Endothelial cell of umbilical vein (primary cell): ENCODE measurements at regions not wholly inside any gene's neighbourhood (a gene's known extent, or its start where the extent isn't known, plus 50 kb on each side); places are given as distances from the start of the nearest gene placed in this dataset.

Experiments
- BruUV-seq: library from RNA; stranded (reverse); fragments of 400-500 nt; replicated peaks from 2 replicates; lab custom pipeline; 2021; lab: Mats Ljungman, UMichigan
- CTCF ChIA-PET: fragments of 300-600, 350-600 bp; sonication (Branson Sonifier 250); formaldehyde crosslinking; loops from one replicate; lab custom pipeline; 2021; ENCODE audit warnings: antibody characterized with exemption, inconsistent platforms; lab: Charles Lee
- POLR2A ChIA-PET: fragments of 300-600, 350-600 bp; sonication (Branson Sonifier 250); formaldehyde crosslinking; loops from one replicate; lab custom pipeline; 2021; ENCODE audit warnings: antibody characterized with exemption, inconsistent platforms; lab: Charles Lee
- DNase-seq: peaks from one replicate; pipeline ENCODE4 v3.0.0-alpha.2; 2011; ENCODE audit warnings: low read depth, low spot score
- FAIRE-seq: peaks from 2 replicates; lab custom pipeline; 2011; peaks lifted over from hg19 to GRCh38; lab: Jason Lieb, UNC
- H2AFZ ChIP-seq: 2 replicates; pipeline ENCODE4 v1.6.0; 2012; ENCODE audit warnings: low read depth, low read length, control low read depth, inconsistent platforms
- H3K27ac ChIP-seq: 2 replicates; pipeline ENCODE4 v1.5.1; 2011; ENCODE audit warnings: low read depth, mild to moderate bottlenecking, control low read depth, low read length, moderate library complexity; ENCODE audit not compliant: insufficient read depth
- H3K27me3 ChIP-seq, 2 experiments: 2 replicates each; pipeline versions ENCODE4 v1.6.0 to v1.6.1; 2011; ENCODE audit warnings: low read length in 2 of 2, mixed read lengths in 1 of 2; ENCODE audit not compliant: control insufficient read depth in 2 of 2, insufficient read depth in 2 of 2
- H3K36me3 ChIP-seq, 2 experiments: 2 replicates in 1 of 2; 3 replicates in 1 of 2; pipeline ENCODE4 v1.5.1; 2011; ENCODE audit warnings: low read length in 2 of 2, mild to moderate bottlenecking in 1 of 2, moderate library complexity in 1 of 2; ENCODE audit not compliant: control insufficient read depth in 2 of 2, insufficient read depth in 2 of 2; ENCODE audit errors: extremely low read depth in 1 of 2
- H3K4me1 ChIP-seq: 3 replicates; pipeline ENCODE4 v1.5.1; 2011; ENCODE audit warnings: mild to moderate bottlenecking, low read length; ENCODE audit not compliant: control insufficient read depth, insufficient read depth; ENCODE audit errors: extremely low read depth
- H3K4me2 ChIP-seq: 2 replicates; pipeline ENCODE4 v1.6.1; 2011; ENCODE audit warnings: low read length, control low read depth, mixed read lengths; ENCODE audit not compliant: insufficient read depth
- H3K4me3 ChIP-seq, 3 experiments: fragments of 200-600 bp in 1 of 3; sonication (generic), shearing (Covaris generic) in 1 of 3; replicated peaks in 1 of 3; 2 replicates each; pipeline ENCODE4 v1.5.1; 2011 to 2016; ENCODE audit warnings: control low read depth in 3 of 3, low read length in 3 of 3, mild to moderate bottlenecking in 2 of 3, inconsistent platforms in 1 of 3, low read depth in 1 of 3, moderate library complexity in 1 of 3; ENCODE audit not compliant: insufficient read depth in 1 of 3
- H3K79me2 ChIP-seq: 2 replicates; pipeline ENCODE4 v1.6.0; 2012; ENCODE audit warnings: low read length, inconsistent platforms; ENCODE audit not compliant: control insufficient read depth, insufficient read depth
- H3K9ac ChIP-seq: replicated peaks from 2 replicates; pipeline ENCODE3; 2011; ENCODE audit warnings: low read length, control low read depth; ENCODE audit not compliant: insufficient read depth; ENCODE audit errors: extremely low read depth
- H3K9me1 ChIP-seq: replicated peaks from 3 replicates; pipeline ENCODE4 v1.6.0; 2011; ENCODE audit warnings: mild to moderate bottlenecking, low read length; ENCODE audit not compliant: control insufficient read depth, insufficient read depth; ENCODE audit errors: extremely low read depth
- H3K9me3 ChIP-seq: replicated peaks from 2 replicates; pipeline ENCODE4 v1.5.1; 2012; ENCODE audit warnings: low read length, inconsistent platforms; ENCODE audit not compliant: control insufficient read depth, insufficient read depth
- H4K20me1 ChIP-seq: replicated peaks from 2 replicates; pipeline ENCODE3; 2011; ENCODE audit warnings: mild to moderate bottlenecking, low read length; ENCODE audit not compliant: control insufficient read depth, insufficient read depth; ENCODE audit errors: extremely low read depth
- GATA2 ChIP-seq: IDR thresholded peaks from 2 replicates; pipeline ENCODE4 v1.7.0; 2011; ENCODE audit warnings: low read depth, mild to moderate bottlenecking, moderate library complexity, mixed read lengths, low read length; ENCODE audit not compliant: insufficient read length, insufficient read depth
- MYC ChIP-seq: IDR thresholded peaks from one replicate; pipeline ENCODE4 v1.6.1; 2011; ENCODE audit warnings: mild to moderate bottlenecking, low read depth, low read length
- POLR2AphosphoS5 ChIP-seq: IDR thresholded peaks from 2 replicates; pipeline ENCODE4 v1.6.1; 2012; ENCODE audit warnings: low read depth, mild to moderate bottlenecking, control low read depth, low read length, moderate library complexity; ENCODE audit not compliant: insufficient read depth
- dilution Hi-C: fragments of 300-500 bp; cut with MboI; formaldehyde crosslinking; loops from one replicate; pipeline ENCODE4 v1.15.0; 2019; ENCODE audit warnings: low sequenced_read_pairs; ENCODE audit not compliant: extremely low pct_ligation_motif_present
- intact Hi-C: fragments of 100-400 bp; cut with micrococcal nuclease; formaldehyde crosslinking; loops from one replicate; pipeline ENCODE4 v1.10.0; 2022
- TF ChIP-seq, protein P1 (sequence below), 2 donors: IDR thresholded peaks; 1 replicate in 1 of 2; 2 replicates in 1 of 2; pipeline ENCODE4 v1.5.1; 2011; ENCODE audit warnings: low read length in 2 of 2, mild to moderate bottlenecking in 2 of 2, moderate library complexity in 2 of 2, control low read depth in 1 of 2, inconsistent platforms in 1 of 2, low read depth in 1 of 2; ENCODE audit not compliant: insufficient read depth in 1 of 2; ENCODE audit errors: extremely low read depth in 1 of 2

DNA sequence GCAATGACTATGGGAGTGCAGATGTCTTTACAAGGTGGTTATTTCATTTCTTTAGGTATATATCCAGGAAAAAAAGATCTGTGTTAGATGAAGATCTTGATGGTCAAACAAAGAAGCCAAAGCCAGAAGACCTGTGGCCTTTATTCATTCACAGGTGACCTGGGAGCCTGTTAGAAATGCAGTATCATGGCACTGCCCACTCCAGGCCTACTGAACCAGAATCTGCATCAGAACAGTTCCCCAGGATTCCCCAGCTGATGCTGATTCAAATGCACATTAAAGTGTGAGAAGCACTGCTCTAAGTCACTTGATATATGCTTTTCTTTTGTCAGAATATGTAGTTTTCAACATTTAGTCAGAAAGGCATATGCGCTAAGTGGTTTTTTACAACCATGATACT is 251.1 kb downstream of the IPMK start:
- Histone ChIP-seq H4K20me1 (no peaks in the 10 kb centered on the region), H3K27me3 (no peaks in the 10 kb centered on the region), H3K4me1 (no peaks in the 10 kb centered on the region), H2AFZ (no peak overlapping the region), H3K36me3 (no peaks in the 10 kb centered on the region), H3K9me1 (no peaks in the 10 kb centered on the region), H3K27ac (no peak overlapping the region), H3K79me2 (no peaks in the 10 kb centered on the region), H3K9me3 (no peaks in the 10 kb centered on the region), H3K4me2 (no peak overlapping the region), H3K4me3 (no peak overlapping the region), H3K9ac (no peak overlapping the region)
- ChIA-PET CTCF (no interaction called here), POLR2A (no interaction called here)
- DNase-seq: no peak
- dilution Hi-C loops: no loop called here
- intact Hi-C loops: no loop called here
- TF ChIP-seq, protein P1, sequence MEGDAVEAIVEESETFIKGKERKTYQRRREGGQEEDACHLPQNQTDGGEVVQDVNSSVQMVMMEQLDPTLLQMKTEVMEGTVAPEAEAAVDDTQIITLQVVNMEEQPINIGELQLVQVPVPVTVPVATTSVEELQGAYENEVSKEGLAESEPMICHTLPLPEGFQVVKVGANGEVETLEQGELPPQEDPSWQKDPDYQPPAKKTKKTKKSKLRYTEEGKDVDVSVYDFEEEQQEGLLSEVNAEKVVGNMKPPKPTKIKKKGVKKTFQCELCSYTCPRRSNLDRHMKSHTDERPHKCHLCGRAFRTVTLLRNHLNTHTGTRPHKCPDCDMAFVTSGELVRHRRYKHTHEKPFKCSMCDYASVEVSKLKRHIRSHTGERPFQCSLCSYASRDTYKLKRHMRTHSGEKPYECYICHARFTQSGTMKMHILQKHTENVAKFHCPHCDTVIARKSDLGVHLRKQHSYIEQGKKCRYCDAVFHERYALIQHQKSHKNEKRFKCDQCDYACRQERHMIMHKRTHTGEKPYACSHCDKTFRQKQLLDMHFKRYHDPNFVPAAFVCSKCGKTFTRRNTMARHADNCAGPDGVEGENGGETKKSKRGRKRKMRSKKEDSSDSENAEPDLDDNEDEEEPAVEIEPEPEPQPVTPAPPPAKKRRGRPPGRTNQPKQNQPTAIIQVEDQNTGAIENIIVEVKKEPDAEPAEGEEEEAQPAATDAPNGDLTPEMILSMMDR (IDR thresholded peaks at IDR 0.05; ENCODE audit: extremely low read depth in 1 of 2, insufficient read depth in 1 of 2, low read depth in 1 of 2, low read length in 2 of 2): no peak
- no peak for TF ChIP-seq MYC
- FAIRE-seq: no peak
- no TSS peak for BruUV-seq

DNA sequence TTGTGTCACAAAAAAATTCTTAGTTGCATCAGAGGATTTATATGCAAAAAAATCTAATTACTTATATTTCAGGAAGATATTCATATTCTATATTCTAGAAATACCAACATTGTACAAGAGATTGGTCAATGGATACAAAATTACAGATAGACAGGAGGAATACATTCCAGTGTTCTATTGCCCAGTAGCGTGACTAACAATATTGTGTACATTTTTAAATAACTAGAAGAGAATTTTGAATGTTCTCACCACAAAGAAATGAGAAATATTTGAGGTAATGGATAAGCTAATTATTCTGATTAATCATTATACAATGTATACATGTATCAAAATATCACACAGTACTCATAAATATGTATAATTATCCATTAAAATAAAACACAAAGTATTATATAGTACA is 253.3 kb downstream of the IPMK start:
- DNase-seq (no peak), FAIRE-seq (no peak)
- TF ChIP-seq POLR2AphosphoS5 (no peak), GATA2 (no peak)
- TF ChIP-seq, protein P1 (IDR thresholded peaks at IDR 0.05; ENCODE audit: extremely low read depth in 1 of 2, insufficient read depth in 1 of 2, low read depth in 1 of 2, low read length in 2 of 2): no peak
- H4K20me1 ChIP-seq: no peaks in the 10 kb centered on the region
- H3K4me2 ChIP-seq: no peak overlapping the region
- BruUV-seq: no TSS peak
- no peak overlapping the region for H3K9ac ChIP-seq
- no peaks in the 10 kb centered on the region for H3K9me1 ChIP-seq
- CTCF ChIA-PET: no interaction called here
- dilution Hi-C loops (no loop called here), intact Hi-C loops (no loop called here)
- H2AFZ ChIP-seq: no peak overlapping the region
- no peaks in the 10 kb centered on the region for H3K79me2 ChIP-seq
- no peaks in the 10 kb centered on the region for H3K27me3 ChIP-seq
- H3K9me3 ChIP-seq: no peaks in the 10 kb centered on the region
- no peaks in the 10 kb centered on the region for H3K4me1 ChIP-seq
- no peaks in the 10 kb centered on the region for H3K36me3 ChIP-seq
- H3K4me3 ChIP-seq: no peak overlapping the region
- POLR2A ChIA-PET: no interaction called here
- H3K27ac ChIP-seq: no peak overlapping the region
